ENCODE measurements at regions not wholly inside any gene's neighbourhood (a gene's known extent, or its start where the extent isn't known, plus 50 kb on each side); places are given as distances from the start of the nearest gene placed in this dataset.
"Not testable (repeated sequence)": the region's sequence is repeated elsewhere in the genome, so short reads cannot be mapped to it uniquely, and the experiment has no call there.

- 43 to 74% methylated on average over 5 to 8 of the region's 16 CpGs for WGBS, 2 donors (ENCODE audit: low coverage in 1 of 2)
- ATAC-seq: no peak
- Histone ChIP-seq H3K9me3 (no peaks in the 10 kb centered on the region), H3K36me3 (no peaks in the 10 kb centered on the region), H3K4me3 (no peak overlapping the region), H3K27ac (no peak overlapping the region), H3K4me1 (peaks cover 0 to 11% (median 0%) of the 10 kb centered on the region in 3 donors), H3K27me3 (no peaks in the 10 kb centered on the region)
- TF ChIP-seq POLR2A (IDR thresholded peaks at IDR 0.05) (no peak), EP300 (IDR thresholded peaks at IDR 0.05) (no peak), POLR2AphosphoS5 (IDR thresholded peaks at IDR 0.05) (no peak), CTCF (IDR thresholded peaks at IDR 0.05) (no peak)
Measured at GRCh38 chr1:229147072-229147471, 123.8 kb upstream of the RAB4A start.

GRCh38 chr1:229148041-229148671 is 122.8 kb upstream of the RAB4A start:
- H3K27me3 ChIP-seq: no peaks in the 10 kb centered on the region
- no peaks in the 10 kb centered on the region for H3K36me3 ChIP-seq
- H3K4me1 ChIP-seq: peaks cover 0 to 11% (median 0%) of the 10 kb centered on the region in 3 donors
- no peak for TF ChIP-seq EP300 (IDR thresholded peaks at IDR 0.05)
- no peak for TF ChIP-seq POLR2AphosphoS5 (IDR thresholded peaks at IDR 0.05)
- no peak for TF ChIP-seq POLR2A (IDR thresholded peaks at IDR 0.05)
- no peak for TF ChIP-seq CTCF (IDR thresholded peaks at IDR 0.05)
- ATAC-seq: no peak
- WGBS, 2 donors (ENCODE audit: low coverage in 1 of 2): 39 to 60% methylated on average over 1 to 8 of the region's 13 CpGs
- H3K4me3 ChIP-seq: no peak overlapping the region
- H3K27ac ChIP-seq: no peak overlapping the region
- no peaks in the 10 kb centered on the region for H3K9me3 ChIP-seq

GRCh38 chr1:229148743-229149142 is 122.2 kb upstream of the RAB4A start:
- H3K9me3 ChIP-seq: no peaks in the 10 kb centered on the region
- no peak overlapping the region for H3K27ac ChIP-seq
- no peak for ATAC-seq
- H3K4me1 ChIP-seq: peaks cover 0 to 11% (median 0%) of the 10 kb centered on the region in 3 donors
- H3K27me3 ChIP-seq: no peaks in the 10 kb centered on the region
- H3K36me3 ChIP-seq: no peaks in the 10 kb centered on the region
- no peak for TF ChIP-seq POLR2AphosphoS5 (IDR thresholded peaks at IDR 0.05)
- no peak for TF ChIP-seq CTCF (IDR thresholded peaks at IDR 0.05)
- TF ChIP-seq EP300 (IDR thresholded peaks at IDR 0.05): no peak
- TF ChIP-seq POLR2A (IDR thresholded peaks at IDR 0.05): no peak
- 100% methylated on average over 1 of the region's 7 CpGs; no CpG with 5 or more reads in 1 of the 2 donors for WGBS, 2 donors (ENCODE audit: low coverage in 1 of 2)
- no peak overlapping the region for H3K4me3 ChIP-seq

- no peaks in the 10 kb centered on the region for H3K9me3 ChIP-seq
- no peak for TF ChIP-seq CTCF (IDR thresholded peaks at IDR 0.05)
- TF ChIP-seq EP300 (IDR thresholded peaks at IDR 0.05): no peak
- TF ChIP-seq POLR2A (IDR thresholded peaks at IDR 0.05): no peak
- no peak for TF ChIP-seq POLR2AphosphoS5 (IDR thresholded peaks at IDR 0.05)
- no peak overlapping the region for H3K27ac ChIP-seq
- no peak overlapping the region for H3K4me3 ChIP-seq
- 100% methylated on average over 2 of the region's 2 CpGs for WGBS, 2 donors (ENCODE audit: low coverage in 1 of 2)
- peaks cover 0 to 11% (median 0%) of the 10 kb centered on the region in 3 donors for H3K4me1 ChIP-seq
- no peaks in the 10 kb centered on the region for H3K36me3 ChIP-seq
- no peaks in the 10 kb centered on the region for H3K27me3 ChIP-seq
- no peak for ATAC-seq
Measured at GRCh38 chr1:229149435-229149834, 121.5 kb upstream of the RAB4A start.

GRCh38 chr1:229150518-229150917 is 120.4 kb upstream of the RAB4A start:
- Histone ChIP-seq H3K9me3 (no peaks in the 10 kb centered on the region), H3K4me1 (peaks cover 0 to 11% (median 0%) of the 10 kb centered on the region in 3 donors), H3K36me3 (no peaks in the 10 kb centered on the region), H3K4me3 (no peak overlapping the region), H3K27me3 (no peaks in the 10 kb centered on the region), H3K27ac (no peak overlapping the region)
- 75 to 76% methylated on average over 5 of the region's 7 CpGs for WGBS, 2 donors (ENCODE audit: low coverage in 1 of 2)
- ATAC-seq: no peak
- no peak for TF ChIP-seq POLR2A (IDR thresholded peaks at IDR 0.05)
- TF ChIP-seq POLR2AphosphoS5 (IDR thresholded peaks at IDR 0.05): no peak
- no peak for TF ChIP-seq CTCF (IDR thresholded peaks at IDR 0.05)
- no peak for TF ChIP-seq EP300 (IDR thresholded peaks at IDR 0.05)

- H3K27me3 ChIP-seq, H3K36me3 ChIP-seq, H3K9me3 ChIP-seq, ATAC-seq, H3K4me3 ChIP-seq, H3K27ac ChIP-seq: not testable (repeated sequence)
- WGBS, 2 donors (ENCODE audit: low coverage in 1 of 2): 92% methylated on average over 3 of the region's 4 CpGs; no CpG with 5 or more reads in 1 of the 2 donors
- H3K4me1 ChIP-seq: peaks cover 0 to 14% (median 0%) of the 10 kb centered on the region in 3 donors
Measured at GRCh38 chr1:229151412-229151811, 119.5 kb upstream of the RAB4A start.
